Lung (tissue), 11 donors: ENCODE measurements at regions not wholly inside any gene's neighbourhood (a gene's known extent, or its start where the extent isn't known, plus 50 kb on each side); places are given as distances from the start of the nearest gene placed in this dataset.
"Not testable (repeated sequence)": the region's sequence is repeated elsewhere in the genome, so short reads cannot be mapped to it uniquely, and the experiment has no call there.

Experiments
- ATAC-seq: fragments of 200-7000 bp; cut with Tn5 transposase; one replicate; pipeline ENCODE4 v1.9.1; 2020; ENCODE audit warnings: moderate number of reproducible peaks; ENCODE audit not compliant: insufficient read depth, low FRiP score
- DNase-seq, 3 donors: peaks; one replicate each; pipeline ENCODE4 v3.0.0-alpha.2; 2013 to 2017
- H3K27ac ChIP-seq, 2 donors: one replicate each; pipeline ENCODE4 v1.5.1; 2013; ENCODE audit warnings: mild to moderate bottlenecking in 2 of 2, moderate library complexity in 2 of 2, control low read depth in 1 of 2, inconsistent platforms in 1 of 2, low read depth in 1 of 2, low read length in 1 of 2
- H3K27me3 ChIP-seq, 3 donors: one replicate each; pipeline ENCODE4 v1.5.1; 2013; ENCODE audit warnings: low read length in 2 of 3; ENCODE audit not compliant: control insufficient read depth in 3 of 3, insufficient read depth in 3 of 3
- H3K36me3 ChIP-seq, 4 donors: one replicate each; pipeline ENCODE4 v1.5.1; 2013; ENCODE audit warnings: low read length in 4 of 4, mild to moderate bottlenecking in 1 of 4, moderate library complexity in 1 of 4; ENCODE audit not compliant: control insufficient read depth in 4 of 4, insufficient read depth in 4 of 4
- H3K4me1 ChIP-seq, 5 donors: one replicate each; pipeline ENCODE4 v1.5.1; 2013; ENCODE audit warnings: low read length in 5 of 5, mild to moderate bottlenecking in 2 of 5, moderate library complexity in 1 of 5; ENCODE audit not compliant: control insufficient read depth in 5 of 5, insufficient read depth in 5 of 5
- H3K4me3 ChIP-seq: one replicate; pipeline ENCODE4 v1.5.1; 2013; ENCODE audit warnings: mild to moderate bottlenecking, control low read depth, moderate library complexity
- H3K9ac ChIP-seq, 2 donors: one replicate each; pipeline ENCODE4 v1.5.1; 2013; ENCODE audit warnings: low read length in 2 of 2, control low read depth in 1 of 2; ENCODE audit not compliant: insufficient read depth in 1 of 2
- H3K9me3 ChIP-seq, 4 donors: one replicate each; pipeline ENCODE4 v1.5.1; 2013; ENCODE audit warnings: low read length in 3 of 4, mild to moderate bottlenecking in 1 of 4, moderate library complexity in 1 of 4; ENCODE audit not compliant: control insufficient read depth in 4 of 4, insufficient read depth in 3 of 4
- WGBS, 2 donors: extraction: QIAGEN DNeasy Blood & Tissue Kit; methylation state at CpG; one replicate each; pipeline ENCODE4 v1.1.7; 2013; 5-methylcytosine and 5-hydroxymethylcytosine counted together
- TF ChIP-seq, protein P1 (sequence below): IDR thresholded peaks from 2 replicates; pipeline ENCODE4 v1.5.1; 2012; ENCODE audit warnings: mild to moderate bottlenecking; ENCODE audit errors: control extremely low read depth, extremely low read depth
- donor health status: control.
- donor health status: control.
- donor health status: Bipolar disorder and iron deficiency.
- donor health status: healthy.
- donor health status: DM: yes; HTN: yes; CAD: no.

DNA sequence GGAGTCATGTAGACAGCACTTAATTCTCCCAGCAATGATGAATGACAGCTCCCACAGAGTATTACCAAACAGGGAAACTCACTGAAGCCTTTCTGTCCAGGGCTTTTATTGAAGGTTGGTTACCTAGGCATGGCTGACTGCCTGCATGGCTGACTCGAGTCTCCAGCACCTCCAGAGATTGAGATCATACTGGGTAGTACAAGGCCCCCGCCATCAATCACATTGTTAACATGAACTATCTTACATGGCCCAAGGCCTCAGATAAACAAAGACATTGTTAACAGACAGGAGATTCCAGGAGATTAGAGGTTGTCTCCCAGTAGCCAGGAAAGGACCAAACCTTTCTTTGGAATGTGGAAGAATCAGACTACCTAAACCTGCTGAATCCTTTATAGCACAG lies 128.3 kb upstream of the LSM14A start:
- no peak overlapping the region for H3K9ac ChIP-seq
- ATAC-seq (no peak), DNase-seq (no peak)
- no peaks in the 10 kb centered on the region for H3K4me1 ChIP-seq
- peaks cover 0 to 5% (median 3%) of the 10 kb centered on the region in 4 donors for H3K9me3 ChIP-seq
- TF ChIP-seq, protein P1, sequence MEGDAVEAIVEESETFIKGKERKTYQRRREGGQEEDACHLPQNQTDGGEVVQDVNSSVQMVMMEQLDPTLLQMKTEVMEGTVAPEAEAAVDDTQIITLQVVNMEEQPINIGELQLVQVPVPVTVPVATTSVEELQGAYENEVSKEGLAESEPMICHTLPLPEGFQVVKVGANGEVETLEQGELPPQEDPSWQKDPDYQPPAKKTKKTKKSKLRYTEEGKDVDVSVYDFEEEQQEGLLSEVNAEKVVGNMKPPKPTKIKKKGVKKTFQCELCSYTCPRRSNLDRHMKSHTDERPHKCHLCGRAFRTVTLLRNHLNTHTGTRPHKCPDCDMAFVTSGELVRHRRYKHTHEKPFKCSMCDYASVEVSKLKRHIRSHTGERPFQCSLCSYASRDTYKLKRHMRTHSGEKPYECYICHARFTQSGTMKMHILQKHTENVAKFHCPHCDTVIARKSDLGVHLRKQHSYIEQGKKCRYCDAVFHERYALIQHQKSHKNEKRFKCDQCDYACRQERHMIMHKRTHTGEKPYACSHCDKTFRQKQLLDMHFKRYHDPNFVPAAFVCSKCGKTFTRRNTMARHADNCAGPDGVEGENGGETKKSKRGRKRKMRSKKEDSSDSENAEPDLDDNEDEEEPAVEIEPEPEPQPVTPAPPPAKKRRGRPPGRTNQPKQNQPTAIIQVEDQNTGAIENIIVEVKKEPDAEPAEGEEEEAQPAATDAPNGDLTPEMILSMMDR, result no peak
- H3K27me3 ChIP-seq, result no peaks in the 10 kb centered on the region
- no peaks in the 10 kb centered on the region for H3K36me3 ChIP-seq
- no peak overlapping the region for H3K27ac ChIP-seq
- no peak overlapping the region for H3K4me3 ChIP-seq
- WGBS, 2 donors, result 37 to 67% methylated on average over 2 of the region's 2 CpGs

DNA sequence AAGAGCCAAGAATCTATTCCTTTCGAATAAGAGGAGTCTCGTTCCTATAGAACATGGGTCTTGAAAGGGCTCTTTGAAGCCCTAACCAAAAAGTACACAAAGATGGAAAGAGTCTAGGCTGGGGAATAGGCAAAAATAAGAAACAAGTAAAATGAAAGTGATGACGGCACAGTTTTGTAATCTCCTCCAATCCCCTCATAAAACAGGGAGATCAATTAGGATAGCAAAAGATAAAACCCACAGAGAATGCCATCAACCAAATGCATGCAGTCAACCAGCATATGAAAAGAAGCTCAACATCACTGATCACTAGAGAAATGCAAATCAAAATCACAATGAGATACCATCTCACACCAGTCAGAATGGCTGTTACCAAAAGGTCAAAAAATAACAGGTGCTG lies 122.4 kb upstream of the LSM14A start:
- 80 to 92% methylated on average over 3 of the region's 3 CpGs for WGBS, 2 donors
- TF ChIP-seq, protein P1, result no peak
- ATAC-seq (no peak), DNase-seq (no peak)
- H3K36me3 ChIP-seq, result no peaks in the 10 kb centered on the region
- no peak overlapping the region for H3K9ac ChIP-seq
- no peak overlapping the region for H3K27ac ChIP-seq
- H3K9me3 ChIP-seq, result peaks cover 0 to 2% (median 0%) of the 10 kb centered on the region in 4 donors
- H3K4me1 ChIP-seq, result no peaks in the 10 kb centered on the region
- H3K27me3 ChIP-seq, result peaks cover 0 to 5% (median 0%) of the 10 kb centered on the region in 3 donors
- no peak overlapping the region for H3K4me3 ChIP-seq

DNA sequence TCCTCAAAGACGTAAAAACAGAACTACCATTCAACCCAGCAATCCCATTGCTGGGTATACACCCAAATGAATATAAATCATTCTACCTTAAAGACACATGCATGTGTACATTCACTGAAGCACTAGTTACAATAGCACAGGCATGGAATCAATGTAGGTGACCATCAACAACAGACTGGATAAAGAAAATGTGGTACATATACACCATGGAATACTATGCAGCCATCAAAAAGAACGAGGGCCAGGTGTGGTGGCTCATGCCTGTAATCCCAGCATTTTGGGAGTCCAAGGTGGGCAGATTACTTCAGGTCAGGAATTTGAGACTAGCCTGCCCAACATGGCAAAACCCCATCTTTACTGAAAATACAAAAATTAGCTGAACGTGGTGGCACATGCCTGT lies 121.9 kb upstream of the LSM14A start:
- WGBS, 2 donors, result 87 to 90% methylated on average over 3 of the region's 3 CpGs
- H3K4me1 ChIP-seq, DNase-seq, H3K9me3 ChIP-seq, H3K27me3 ChIP-seq, H3K9ac ChIP-seq, H3K4me3 ChIP-seq, H3K36me3 ChIP-seq, ATAC-seq, H3K27ac ChIP-seq: not testable (repeated sequence)

DNA sequence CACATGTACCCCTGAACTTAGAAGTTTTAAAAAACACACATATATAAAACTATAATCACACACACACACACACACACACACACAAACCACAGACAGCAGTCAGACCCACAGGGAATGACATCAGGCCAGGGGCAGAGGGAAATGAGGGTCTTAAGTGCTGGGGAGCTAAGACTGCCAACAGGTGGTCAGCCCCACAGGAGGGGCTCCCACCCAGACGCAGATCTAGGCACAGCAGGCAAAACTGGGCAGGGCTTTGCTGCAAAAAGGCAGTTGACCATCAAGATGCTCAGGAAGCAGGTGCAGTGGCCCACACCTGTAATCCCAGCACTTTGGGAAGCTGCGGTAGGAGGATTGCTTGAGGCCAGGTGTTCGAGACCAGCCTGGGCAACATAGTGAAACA lies 121.0 kb upstream of the LSM14A start:
- H3K9me3 ChIP-seq, result peaks cover 0 to 3% (median 0%) of the 10 kb centered on the region in 4 donors
- H3K4me3 ChIP-seq, result no peak overlapping the region
- no peak overlapping the region for H3K27ac ChIP-seq
- WGBS, 2 donors, result 84 to 89% methylated on average over 3 of the region's 3 CpGs
- no peaks in the 10 kb centered on the region for H3K36me3 ChIP-seq
- no peaks in the 10 kb centered on the region for H3K4me1 ChIP-seq
- DNase-seq, result no peak
- TF ChIP-seq, protein P1, result no peak
- H3K27me3 ChIP-seq, result peaks cover 0 to 5% (median 0%) of the 10 kb centered on the region in 3 donors
- no peak for ATAC-seq
- no peak overlapping the region for H3K9ac ChIP-seq
